Liver (tissue), 8 donors: ENCODE measurements at regions not wholly inside any gene's neighbourhood (a gene's known extent, or its start where the extent isn't known, plus 50 kb on each side); places are given as distances from the start of the nearest gene placed in this dataset.

ENCODE experiments used
- DNase-seq: peaks from one replicate; pipeline ENCODE4 v3.0.0-alpha.2; 2017; ENCODE audit warnings: low spot score
- H3K27ac ChIP-seq, 2 donors: one replicate each; pipeline ENCODE4 v1.7.0; 2013; ENCODE audit warnings: inconsistent platforms in 2 of 2, low read length in 2 of 2, control low read depth in 1 of 2, low read depth in 1 of 2, mild to moderate bottlenecking in 1 of 2
- H3K27me3 ChIP-seq, 4 donors: one replicate each; pipeline versions ENCODE4 v1.6.1 to v1.7.0; 2013; ENCODE audit warnings: low read length in 3 of 4, inconsistent platforms in 1 of 4, mild to moderate bottlenecking in 1 of 4, moderate library complexity in 1 of 4; ENCODE audit not compliant: control insufficient read depth in 4 of 4, insufficient read depth in 4 of 4
- H3K36me3 ChIP-seq, 4 donors: one replicate each; pipeline versions ENCODE4 v1.6.1 to v1.7.0; 2013; ENCODE audit warnings: low read length in 3 of 4, mild to moderate bottlenecking in 3 of 4, low read depth in 1 of 4, moderate library complexity in 1 of 4; ENCODE audit not compliant: control insufficient read depth in 4 of 4, insufficient read depth in 3 of 4
- H3K4me1 ChIP-seq, 4 donors: one replicate each; pipeline versions ENCODE4 v1.6.1 to v1.7.0; 2013; ENCODE audit warnings: low read length in 3 of 4, mild to moderate bottlenecking in 3 of 4, moderate library complexity in 1 of 4; ENCODE audit not compliant: control insufficient read depth in 4 of 4, insufficient read depth in 4 of 4
- H3K4me3 ChIP-seq, 3 donors: one replicate each; pipeline versions ENCODE4 v1.6.1 to v1.7.0; 2013; ENCODE audit warnings: low read length in 3 of 3, control low read depth in 1 of 3, low read depth in 1 of 3, mild to moderate bottlenecking in 1 of 3
- H3K9ac ChIP-seq, 2 donors: one replicate each; pipeline ENCODE4 v1.7.0; 2013; ENCODE audit warnings: low read length in 2 of 2, mild to moderate bottlenecking in 2 of 2, moderate library complexity in 2 of 2, control low read depth in 1 of 2, low read depth in 1 of 2
- H3K9me3 ChIP-seq, 4 donors: one replicate each; pipeline versions ENCODE4 v1.6.1 to v1.7.0; 2013; ENCODE audit warnings: low read length in 3 of 4; ENCODE audit not compliant: control insufficient read depth in 4 of 4
- ATF3 ChIP-seq: IDR thresholded peaks from 2 replicates; pipeline ENCODE4 v1.6.1; 2016; ENCODE audit warnings: antibody characterized with exemption
- CTCF ChIP-seq: fragments of 150-350 bp; IDR thresholded peaks from 2 replicates; pipeline ENCODE4 v1.5.1; 2017; ENCODE audit warnings: improper control_type of control experiment, low read depth, low read length; ENCODE audit not compliant: missing input control
- EGR1 ChIP-seq, 2 donors: IDR thresholded peaks; 2 replicates each; pipeline ENCODE4 v1.6.1; 2016 to 2018; ENCODE audit warnings: antibody characterized with exemption in 2 of 2, low read depth in 2 of 2
- FOXA1 ChIP-seq: IDR thresholded peaks from 2 replicates; pipeline ENCODE4 v1.6.1; 2016; ENCODE audit warnings: antibody characterized with exemption
- FOXA2 ChIP-seq: IDR thresholded peaks from 2 replicates; pipeline ENCODE4 v1.6.1; 2016; ENCODE audit warnings: antibody characterized with exemption
- GABPA ChIP-seq, 2 donors: IDR thresholded peaks in 1 of 2; conservative IDR thresholded peaks in 1 of 2; 2 replicates each; pipeline ENCODE4 v1.6.1; 2016; ENCODE audit warnings: antibody characterized with exemption in 2 of 2, mild to moderate bottlenecking in 1 of 2, moderate library complexity in 1 of 2
- HNF4A ChIP-seq, 2 donors: conservative IDR thresholded peaks; 2 replicates each; pipeline ENCODE4 v1.6.1; 2016; ENCODE audit warnings: antibody characterized with exemption in 2 of 2, mild to moderate bottlenecking in 2 of 2
- HNF4G ChIP-seq: IDR thresholded peaks from 2 replicates; pipeline ENCODE4 v1.6.1; 2016; ENCODE audit warnings: antibody characterized with exemption
- JUND ChIP-seq, 2 donors: IDR thresholded peaks; 2 replicates each; pipeline ENCODE4 v1.6.1; 2016; ENCODE audit warnings: antibody characterized with exemption in 2 of 2
- MAX ChIP-seq: IDR thresholded peaks from 2 replicates; pipeline ENCODE4 v1.6.1; 2016; ENCODE audit warnings: antibody characterized with exemption
- NR2F2 ChIP-seq: IDR thresholded peaks from 2 replicates; pipeline ENCODE4 v1.6.1; 2016; ENCODE audit warnings: antibody characterized with exemption
- RAD21 ChIP-seq, 2 donors: IDR thresholded peaks; 2 replicates each; pipeline ENCODE4 v1.6.1; 2016; ENCODE audit warnings: antibody characterized with exemption in 2 of 2, mild to moderate bottlenecking in 2 of 2
- REST ChIP-seq: IDR thresholded peaks from 2 replicates; pipeline ENCODE4 v1.6.1; 2016; ENCODE audit warnings: antibody characterized with exemption, mild to moderate bottlenecking
- RXRA ChIP-seq, 2 donors: IDR thresholded peaks; 2 replicates each; pipeline ENCODE4 v1.6.1; 2017 to 2018; ENCODE audit warnings: antibody characterized with exemption in 2 of 2, mild to moderate bottlenecking in 1 of 2
- SP1 ChIP-seq: IDR thresholded peaks from 2 replicates; pipeline ENCODE4 v1.6.1; 2018; ENCODE audit warnings: antibody characterized with exemption, mild to moderate bottlenecking
- TAF1 ChIP-seq: conservative IDR thresholded peaks from 2 replicates; pipeline ENCODE4 v1.6.1; 2016; ENCODE audit warnings: antibody characterized with exemption, mild to moderate bottlenecking
- YY1 ChIP-seq: IDR thresholded peaks from 2 replicates; pipeline ENCODE4 v1.6.1; 2016; ENCODE audit warnings: antibody characterized with exemption, mild to moderate bottlenecking
- ZBTB33 ChIP-seq: IDR thresholded peaks from 2 replicates; pipeline ENCODE4 v1.6.1; 2016; ENCODE audit warnings: antibody characterized with exemption
- WGBS: extraction: QIAGEN DNeasy Blood & Tissue Kit; methylation state at CpG from one replicate; pipeline ENCODE4 v1.1.7; 2013; 5-methylcytosine and 5-hydroxymethylcytosine counted together
- donor health status: healthy.
- donor health status: healthy.
- donor health status: healthy.
- donor health status: healthy.
- donor health status: healthy.

- Histone ChIP-seq H3K4me3 (no peak overlapping the region), H3K36me3 (no peaks in the 10 kb centered on the region), H3K9me3 (no peaks in the 10 kb centered on the region), H3K4me1 (no peaks in the 10 kb centered on the region), H3K9ac (no peak overlapping the region), H3K27ac (no peak overlapping the region), H3K27me3 (no peaks in the 10 kb centered on the region)
- TF ChIP-seq RXRA (IDR thresholded peaks at IDR 0.05) (no peak), EGR1 (IDR thresholded peaks at IDR 0.05; ENCODE audit: low read depth in 2 of 2) (no peak), REST (no peak), FOXA1 (no peak), RAD21 (IDR thresholded peaks at IDR 0.05) (no peak), HNF4G (no peak), NR2F2 (no peak), FOXA2 (no peak), CTCF (no peak), HNF4A (conservative IDR thresholded peaks at IDR 0.05) (no peak), MAX (no peak), YY1 (no peak), TAF1 (no peak), SP1 (no peak), ZBTB33 (no peak), JUND (IDR thresholded peaks at IDR 0.05) (no peak)
- no peak for DNase-seq
- WGBS, result 55% methylated on average over 2 of the region's 2 CpGs
Observed at GRCh38 chr3:17932136-17932771, 189.8 kb upstream of the TBC1D5 start.

GRCh38 chr3:17931131-17931530 is 188.7 kb upstream of the TBC1D5 start:
- H3K9ac ChIP-seq, result no peak overlapping the region
- no peaks in the 10 kb centered on the region for H3K9me3 ChIP-seq
- no peaks in the 10 kb centered on the region for H3K27me3 ChIP-seq
- H3K27ac ChIP-seq, result no peak overlapping the region
- DNase-seq, result no peak
- no peak overlapping the region for H3K4me3 ChIP-seq
- H3K36me3 ChIP-seq, result no peaks in the 10 kb centered on the region
- WGBS, result 82% methylated on average over 1 of the region's 1 CpG
- H3K4me1 ChIP-seq, result no peaks in the 10 kb centered on the region
- TF ChIP-seq ZBTB33 (no peak), TAF1 (no peak), HNF4A (conservative IDR thresholded peaks at IDR 0.05) (no peak), YY1 (no peak), REST (no peak), HNF4G (no peak), JUND (IDR thresholded peaks at IDR 0.05) (no peak), EGR1 (IDR thresholded peaks at IDR 0.05; ENCODE audit: low read depth in 2 of 2) (no peak), ATF3 (no peak), GABPA (IDR thresholded peaks at IDR 0.05 in 1 of 2, conservative IDR thresholded peaks at IDR 0.05 in 1 of 2) (no peak), MAX (no peak)
